Endodermal cell (in vitro differentiated cells): ENCODE measurements at regions not wholly inside any gene's neighbourhood (a gene's known extent, or its start where the extent isn't known, plus 50 kb on each side); places are given as distances from the start of the nearest gene placed in this dataset.

Source experiments
- DNase-seq: peaks from one replicate; pipeline ENCODE4 v3.0.0-alpha.2; 2017
- H3K27ac ChIP-seq: 2 replicates; pipeline ENCODE4 v1.5.1; 2013; ENCODE audit warnings: mild to moderate bottlenecking, low read depth, low read length, moderate library complexity
- H3K27me3 ChIP-seq: 2 replicates; pipeline ENCODE4 v1.6.1; 2013; ENCODE audit warnings: mild to moderate bottlenecking, low read length, moderate library complexity; ENCODE audit not compliant: insufficient read depth, control insufficient read depth, poor library complexity, severe bottlenecking
- H3K36me3 ChIP-seq: 2 replicates; pipeline ENCODE4 v1.7.0; 2013; ENCODE audit warnings: mild to moderate bottlenecking, low read length, moderate library complexity; ENCODE audit not compliant: control insufficient read depth, insufficient read depth
- H3K4me1 ChIP-seq: one replicate; pipeline ENCODE4 v1.7.0; 2013; ENCODE audit warnings: low read length; ENCODE audit not compliant: control insufficient read depth, insufficient read depth
- H3K4me3 ChIP-seq: 2 replicates; pipeline ENCODE4 v1.5.1; 2013; ENCODE audit warnings: mild to moderate bottlenecking, low read length, moderate library complexity
- H3K9ac ChIP-seq: 2 replicates; pipeline ENCODE4 v1.6.1; 2013; ENCODE audit warnings: mild to moderate bottlenecking, low read length, moderate library complexity; ENCODE audit not compliant: poor library complexity, severe bottlenecking; ENCODE audit errors: extremely low read depth
- H3K9me3 ChIP-seq: 2 replicates; pipeline ENCODE4 v1.6.1; 2013; ENCODE audit warnings: mild to moderate bottlenecking, low read length, moderate library complexity; ENCODE audit not compliant: control insufficient read depth
- H3K27ac Mint-ChIP-seq: 2 replicates; pipeline ENCODE4 v1.8.0; 2020; ENCODE audit warnings: mixed read lengths
- H3K27me3 Mint-ChIP-seq: 2 replicates; pipeline ENCODE4 v1.8.0; 2021; ENCODE audit warnings: mild to moderate bottlenecking, mixed read lengths; ENCODE audit not compliant: insufficient read depth
- H3K36me3 Mint-ChIP-seq: 2 replicates; pipeline ENCODE4 v1.8.0; 2020; ENCODE audit warnings: low read depth, mixed read lengths
- H3K4me1 Mint-ChIP-seq: 2 replicates; pipeline ENCODE4 v1.8.0; 2020; ENCODE audit warnings: mixed read lengths
- H3K4me3 Mint-ChIP-seq: 2 replicates; pipeline ENCODE4 v1.8.0; 2020; ENCODE audit warnings: mild to moderate bottlenecking, moderate library complexity, mixed read lengths
- H3K9me3 Mint-ChIP-seq: 2 replicates; pipeline ENCODE4 v1.8.0; 2020; ENCODE audit warnings: mild to moderate bottlenecking, mixed read lengths
- CTCF ChIP-seq: fragments of 200-600 bp; sonication (generic); conservative IDR thresholded peaks from 2 replicates; pipeline ENCODE4 v1.5.0; 2021; ENCODE audit warnings: antibody characterized with exemption, mild to moderate bottlenecking
- WGBS, 2 experiments: methylation state at CpG; one replicate each; pipeline versions ENCODE4 v1.1.5 to v1.1.7; 2013; ENCODE audit warnings: missing lambda C conversion rate in 2 of 2, mixed read lengths in 1 of 2; ENCODE audit not compliant: insufficient coverage in 1 of 2, insufficient read length in 1 of 2; 5-methylcytosine and 5-hydroxymethylcytosine counted together

DNA sequence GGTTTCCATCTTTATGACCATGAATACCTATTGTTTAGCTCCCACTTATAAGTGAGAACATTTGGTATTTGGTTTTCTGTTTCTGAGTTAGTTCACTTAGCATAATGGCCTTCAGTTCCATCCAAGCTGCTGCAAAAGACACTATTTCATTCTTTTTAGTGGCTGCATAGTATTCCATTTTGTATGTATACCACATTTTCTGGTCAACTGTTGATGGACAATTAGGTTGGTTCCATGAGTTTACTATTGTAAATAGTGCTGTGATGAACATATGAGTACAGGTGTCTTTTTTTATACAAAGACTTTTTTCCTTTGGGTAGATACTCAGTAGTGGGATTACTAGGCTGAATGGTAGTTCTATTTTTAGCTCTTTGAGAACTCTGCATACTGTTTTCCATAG lies 87.8 kb upstream of the GOT2 start:
- H3K4me1 Mint-ChIP-seq, result no peaks in the 10 kb centered on the region
- H3K9me3 Mint-ChIP-seq, result peaks cover 25% of the 10 kb centered on the region
- H3K9me3 ChIP-seq, result peaks cover 7% of the 10 kb centered on the region
- peaks cover 4% of the 10 kb centered on the region for H3K36me3 Mint-ChIP-seq
- no peak overlapping the region for H3K27ac ChIP-seq
- no peaks in the 10 kb centered on the region for H3K36me3 ChIP-seq
- no peak overlapping the region for H3K4me3 Mint-ChIP-seq
- no peak overlapping the region for H3K27ac Mint-ChIP-seq
- H3K4me1 ChIP-seq, result no peaks in the 10 kb centered on the region
- DNase-seq, result no peak
- no peak for TF ChIP-seq CTCF
- H3K4me3 ChIP-seq, result no peak overlapping the region
- no peaks in the 10 kb centered on the region for H3K27me3 Mint-ChIP-seq
- no peak overlapping the region for H3K9ac ChIP-seq
- H3K27me3 ChIP-seq, result no peaks in the 10 kb centered on the region

GRCh38 chr16:58820411-58820810 lies 86.3 kb upstream of the GOT2 start:
- Histone ChIP-seq H3K4me1 (no peaks in the 10 kb centered on the region), H3K27ac (no peak overlapping the region), H3K4me3 (no peak overlapping the region), H3K27me3 (no peaks in the 10 kb centered on the region), H3K36me3 (no peaks in the 10 kb centered on the region), H3K9ac (no peak overlapping the region), H3K9me3 (peaks cover 7% of the 10 kb centered on the region)
- Mint-ChIP-seq H3K27me3 (no peaks in the 10 kb centered on the region), H3K4me3 (no peak overlapping the region), H3K36me3 (peaks cover 4% of the 10 kb centered on the region), H3K27ac (no peak overlapping the region), H3K9me3 (peaks cover 25% of the 10 kb centered on the region), H3K4me1 (no peaks in the 10 kb centered on the region)
- 90% methylated on average over 1 of the region's 1 CpG; no CpG with 5 or more reads in 1 of the 2 experiments for WGBS, 2 experiments
- DNase-seq, result no peak
- no peak for TF ChIP-seq CTCF

GRCh38 chr16:58815181-58815888 lies 81.2 kb upstream of the GOT2 start:
- Mint-ChIP-seq H3K36me3 (no peaks in the 10 kb centered on the region), H3K4me3 (no peak overlapping the region), H3K9me3 (no peaks in the 10 kb centered on the region), H3K27me3 (no peaks in the 10 kb centered on the region), H3K4me1 (peaks cover 4% of the 10 kb centered on the region), H3K27ac (no peak overlapping the region)
- TF ChIP-seq CTCF, result no peak
- Histone ChIP-seq H3K4me1 (no peaks in the 10 kb centered on the region), H3K9ac (no peak overlapping the region), H3K4me3 (no peak overlapping the region), H3K36me3 (no peaks in the 10 kb centered on the region), H3K27me3 (no peaks in the 10 kb centered on the region), H3K9me3 (no peaks in the 10 kb centered on the region), H3K27ac (no peak overlapping the region)
- no peak for DNase-seq
- 90 to 93% methylated on average over 6 to 7 of the region's 7 CpGs for WGBS, 2 experiments
